GM18505 (cell line): ENCODE measurements at regions not wholly inside any gene's neighbourhood (a gene's known extent, or its start where the extent isn't known, plus 50 kb on each side); places are given as distances from the start of the nearest gene placed in this dataset.

Source experiments
- ATAC-seq: cut with Tn5 transposase; IDR thresholded peaks from one replicate; pipeline ENCODE4 v1.9.1; 2021; ENCODE audit not compliant: unreplicated experiment
- POLR2A ChIP-seq: IDR thresholded peaks from 4 replicates; pipeline ENCODE4 v1.6.1; 2011; ENCODE audit warnings: borderline replicate concordance; ENCODE audit not compliant: insufficient read depth, insufficient read length; ENCODE audit errors: extremely low read depth

GRCh38 chr5:117299224-117299935, 724.8 kb upstream of the SEMA6A start:
- TF ChIP-seq POLR2A, result no peak
- no peak for ATAC-seq

DNA sequence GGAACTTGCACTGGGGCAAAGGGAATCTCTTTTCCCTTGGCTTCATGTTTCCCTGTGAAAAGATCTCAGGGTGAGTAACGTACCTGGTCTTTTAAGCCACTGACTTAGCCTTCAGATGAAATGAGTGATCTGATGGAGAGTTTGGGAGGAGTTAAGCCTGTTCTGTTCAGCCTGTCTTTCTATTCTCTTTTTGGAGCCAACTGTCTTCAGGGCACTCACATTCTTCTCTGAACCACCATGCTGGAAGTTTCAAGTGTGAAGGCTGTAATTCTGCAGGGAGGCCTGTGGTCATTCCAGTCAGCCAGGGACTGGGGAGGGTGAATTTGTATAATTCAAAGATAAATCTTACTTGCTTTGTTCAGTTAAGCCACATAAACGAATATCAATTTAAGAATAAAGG, 722.2 kb upstream of the SEMA6A start:
- ATAC-seq, result no peak
- no peak for TF ChIP-seq POLR2A

DNA sequence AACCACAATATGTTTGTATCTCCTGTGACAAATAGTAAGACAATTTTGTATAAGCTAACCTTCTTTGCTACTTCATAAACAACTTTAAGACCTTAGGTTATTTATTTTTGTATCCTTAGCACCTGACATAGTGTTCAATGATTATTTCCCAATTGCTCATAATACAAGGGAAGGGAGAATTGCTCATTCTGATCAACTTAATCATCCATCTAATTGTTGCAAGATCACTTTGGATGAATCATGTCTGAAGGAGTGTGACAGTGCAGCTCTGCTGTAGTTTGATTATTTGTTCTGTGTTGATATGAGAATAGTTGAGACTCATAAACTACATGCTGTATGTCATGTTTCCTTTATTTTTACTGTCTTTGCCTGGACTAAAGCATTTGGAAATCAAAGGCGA, 721.3 kb upstream of the SEMA6A start:
- ATAC-seq, result no peak
- no peak for TF ChIP-seq POLR2A

GRCh38 chr5:117286813-117287212, 712.2 kb upstream of the SEMA6A start:
- TF ChIP-seq POLR2A, result no peak
- ATAC-seq, result no peak

- TF ChIP-seq POLR2A, result no peak
- no peak for ATAC-seq
Measured at GRCh38 chr5:117271656-117272055, 697.0 kb upstream of the SEMA6A start.

- no peak for ATAC-seq
- no peak for TF ChIP-seq POLR2A
Measured at GRCh38 chr5:117266280-117266679, 691.7 kb upstream of the SEMA6A start.

DNA sequence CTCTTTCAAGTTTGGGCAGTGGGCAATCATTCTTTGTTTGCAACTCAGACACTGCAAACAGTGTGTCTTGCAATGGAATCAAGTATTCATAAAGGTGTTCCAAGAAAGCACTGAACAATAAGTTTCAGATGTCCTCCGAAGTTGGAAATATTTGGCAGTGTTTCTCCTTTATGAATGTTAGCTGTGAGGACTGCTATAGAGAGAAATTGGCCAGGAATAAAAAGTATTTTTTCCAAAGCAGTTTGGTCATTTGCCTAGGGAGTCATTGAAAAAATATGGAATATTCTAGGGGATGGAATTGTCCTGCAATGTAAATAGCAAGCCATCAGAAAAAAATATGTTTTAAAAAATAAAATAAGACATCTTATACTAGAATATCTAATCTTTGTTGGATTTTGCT, 688.6 kb upstream of the SEMA6A start:
- no peak for ATAC-seq
- no peak for TF ChIP-seq POLR2A

- no peak for ATAC-seq
- no peak for TF ChIP-seq POLR2A
Measured at GRCh38 chr5:117262572-117263131, 688.0 kb upstream of the SEMA6A start.

- TF ChIP-seq POLR2A, result no peak
- no peak for ATAC-seq
Measured at GRCh38 chr5:117261948-117262571, 687.4 kb upstream of the SEMA6A start.

- no peak for ATAC-seq
- TF ChIP-seq POLR2A, result no peak
Measured at GRCh38 chr5:117255211-117256027, 680.8 kb upstream of the SEMA6A start.

DNA sequence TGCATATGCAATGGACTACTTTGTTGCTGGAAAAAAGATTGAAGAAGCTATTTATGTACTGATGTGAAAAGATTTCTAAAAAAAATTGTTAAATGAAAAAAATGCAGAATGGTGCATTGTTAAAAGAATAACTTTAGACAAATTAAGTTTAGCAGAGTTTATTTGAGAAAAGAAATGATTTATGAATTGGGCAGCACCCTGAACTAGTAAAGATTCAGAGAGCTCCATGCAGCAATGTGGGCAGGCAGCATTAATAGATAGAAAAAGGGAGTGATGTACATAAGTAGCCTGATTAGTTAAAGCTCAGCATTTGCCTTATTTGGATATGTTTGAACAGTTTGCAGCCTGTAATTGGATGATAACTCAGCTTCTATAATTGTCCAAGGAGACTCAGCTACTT, 677.9 kb upstream of the SEMA6A start:
- TF ChIP-seq POLR2A, result no peak
- ATAC-seq, result no peak

GRCh38 chr5:117249086-117249815, 674.6 kb upstream of the SEMA6A start:
- no peak for ATAC-seq
- no peak for TF ChIP-seq POLR2A

- no peak for ATAC-seq
- TF ChIP-seq POLR2A, result no peak
Measured at GRCh38 chr5:117246424-117246823, 671.8 kb upstream of the SEMA6A start.
